CD4-positive, alpha-beta memory T cell (primary cell): ENCODE measurements at regions not wholly inside any gene's neighbourhood (a gene's known extent, or its start where the extent isn't known, plus 50 kb on each side); places are given as distances from the start of the nearest gene placed in this dataset.
"Not testable (repeated sequence)": the region's sequence is repeated elsewhere in the genome, so short reads cannot be mapped to it uniquely, and the experiment has no call there.

ENCODE experiments used
- CTCF ChIA-PET: fragments of 350-600 bp; sonication (Branson Sonifier 250); formaldehyde crosslinking; loops from one replicate; lab custom pipeline; 2021; ENCODE audit warnings: inconsistent platforms; ENCODE audit not compliant: partially characterized antibody; lab: Charles Lee
- POLR2A ChIA-PET: fragments of 350-600 bp; sonication (Branson Sonifier 250); formaldehyde crosslinking; loops from one replicate; lab custom pipeline; 2021; ENCODE audit not compliant: partially characterized antibody; lab: Charles Lee
- DNase-seq, 5 donors: peaks; one replicate each; pipeline versions ENCODE4 v3.0.0 to v3.0.0-alpha.2; 2020 to 2022; ENCODE audit warnings: mixed read lengths in 1 of 5
- H3K27ac ChIP-seq: one replicate; pipeline ENCODE4 v1.7.0; 2013; ENCODE audit warnings: low read depth, low read length
- H3K27me3 ChIP-seq: 2 replicates; pipeline ENCODE4 v1.7.0; 2013; ENCODE audit warnings: mild to moderate bottlenecking, low read length, moderate library complexity; ENCODE audit not compliant: insufficient read depth
- H3K36me3 ChIP-seq: 2 replicates; pipeline ENCODE4 v1.7.0; 2013; ENCODE audit warnings: mild to moderate bottlenecking, low read length, moderate library complexity; ENCODE audit not compliant: insufficient read depth
- H3K4me1 ChIP-seq: 2 replicates; pipeline ENCODE4 v1.7.0; 2013; ENCODE audit warnings: mild to moderate bottlenecking, low read length, moderate library complexity; ENCODE audit not compliant: insufficient read depth
- H3K4me3 ChIP-seq, 2 donors: one replicate each; pipeline ENCODE4 v1.7.0; 2013; ENCODE audit warnings: low read length in 2 of 2, mild to moderate bottlenecking in 1 of 2
- H3K9me3 ChIP-seq, 2 donors: one replicate each; pipeline ENCODE4 v1.7.0; 2013; ENCODE audit warnings: low read length in 2 of 2, control low read depth in 1 of 2; ENCODE audit not compliant: control insufficient read depth in 1 of 2
- H3K27ac Mint-ChIP-seq, 7 donors: one replicate each; pipeline ENCODE4 v1.8.0; 2020 to 2021; ENCODE audit warnings: mixed read lengths in 7 of 7, mild to moderate bottlenecking in 6 of 7, inconsistent platforms in 3 of 7, moderate library complexity in 3 of 7
- H3K27me3 Mint-ChIP-seq, 2 donors: one replicate each; pipeline ENCODE4 v1.8.0; 2020 to 2021; ENCODE audit warnings: mixed read lengths in 2 of 2
- H3K36me3 Mint-ChIP-seq, 2 donors: one replicate each; pipeline ENCODE4 v1.8.0; 2020 to 2021; ENCODE audit warnings: mixed read lengths in 2 of 2, inconsistent platforms in 1 of 2, mild to moderate bottlenecking in 1 of 2
- H3K4me1 Mint-ChIP-seq, 4 donors: one replicate each; pipeline ENCODE4 v1.8.0; 2020 to 2021; ENCODE audit warnings: mixed read lengths in 4 of 4, mild to moderate bottlenecking in 1 of 4
- H3K4me3 Mint-ChIP-seq, 8 donors: one replicate each; pipeline ENCODE4 v1.8.0; 2020 to 2021; ENCODE audit warnings: mixed read lengths in 8 of 8, mild to moderate bottlenecking in 7 of 8, moderate library complexity in 6 of 8, inconsistent platforms in 3 of 8
- H3K9me3 Mint-ChIP-seq, 8 donors: one replicate each; pipeline ENCODE4 v1.8.0; 2020 to 2021; ENCODE audit warnings: mixed read lengths in 8 of 8, mild to moderate bottlenecking in 5 of 8, inconsistent platforms in 3 of 8, moderate library complexity in 1 of 8
- intact Hi-C: fragments of 100-400 bp; cut with micrococcal nuclease; formaldehyde crosslinking; loops from one replicate; pipeline ENCODE4 v1.15.1; 2023

DNA sequence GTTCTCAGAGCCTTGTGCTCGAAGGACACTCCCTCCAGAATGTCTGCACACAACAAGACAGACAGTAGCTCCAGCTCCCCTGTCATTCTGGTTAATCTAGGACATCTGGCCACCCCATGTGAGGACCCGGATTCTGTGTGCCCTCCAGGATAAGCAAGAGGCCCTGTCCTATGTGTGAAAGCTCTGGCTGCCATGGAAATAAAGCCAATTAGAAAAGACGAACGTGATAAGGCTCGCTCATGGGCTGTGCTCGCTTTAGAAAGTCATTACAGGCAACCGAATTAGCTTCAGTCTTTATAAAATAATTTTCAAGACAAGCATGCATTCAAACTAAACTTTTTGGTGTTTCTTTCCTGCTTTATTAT is 263.4 kb downstream of the INHBA start:
- H3K4me3 Mint-ChIP-seq = no peak overlapping the region
- intact Hi-C loops = no loop called here
- H3K36me3 Mint-ChIP-seq = no peaks in the 10 kb centered on the region
- ChIA-PET POLR2A (no interaction called here), CTCF (no interaction called here)
- no peaks in the 10 kb centered on the region for H3K27me3 Mint-ChIP-seq
- no peak overlapping the region for H3K4me3 ChIP-seq
- no peaks in the 10 kb centered on the region for H3K36me3 ChIP-seq
- H3K4me1 Mint-ChIP-seq = no peaks in the 10 kb centered on the region
- H3K9me3 Mint-ChIP-seq = peaks cover 3 to 27% (median 11%) of the 10 kb centered on the region in 8 donors
- H3K27ac Mint-ChIP-seq = no peak overlapping the region
- H3K27ac ChIP-seq = no peak overlapping the region
- H3K9me3 ChIP-seq = no peaks in the 10 kb centered on the region
- H3K4me1 ChIP-seq = no peaks in the 10 kb centered on the region
- no peaks in the 10 kb centered on the region for H3K27me3 ChIP-seq
- no peak for DNase-seq

- H3K9me3 ChIP-seq = no peaks in the 10 kb centered on the region
- no peak for DNase-seq
- POLR2A ChIA-PET = no interaction called here
- Mint-ChIP-seq H3K4me3 (no peak overlapping the region), H3K27me3 (no peaks in the 10 kb centered on the region), H3K9me3 (peaks cover 3 to 30% (median 12%) of the 10 kb centered on the region in 8 donors), H3K27ac (no peak overlapping the region), H3K4me1 (no peaks in the 10 kb centered on the region), H3K36me3 (no peaks in the 10 kb centered on the region)
- H3K27me3 ChIP-seq = no peaks in the 10 kb centered on the region
- no peak overlapping the region for H3K4me3 ChIP-seq
- H3K36me3 ChIP-seq = no peaks in the 10 kb centered on the region
- no peaks in the 10 kb centered on the region for H3K4me1 ChIP-seq
- CTCF ChIA-PET = no interaction called here
- intact Hi-C loops = no loop called here
- H3K27ac ChIP-seq = no peak overlapping the region
Observed at GRCh38 chr7:41438705-41439514, 264.0 kb downstream of the INHBA start.

GRCh38 chr7:41437257-41438196 is 265.4 kb downstream of the INHBA start:
- H3K9me3 ChIP-seq = no peaks in the 10 kb centered on the region
- H3K9me3 Mint-ChIP-seq = peaks cover 0 to 30% (median 10%) of the 10 kb centered on the region in 8 donors
- H3K27ac ChIP-seq = no peak overlapping the region
- ChIA-PET CTCF (no interaction called here), POLR2A (no interaction called here)
- intact Hi-C loops = no loop called here
- no peak overlapping the region for H3K27ac Mint-ChIP-seq
- H3K4me3 Mint-ChIP-seq = no peak overlapping the region
- H3K4me1 Mint-ChIP-seq = no peaks in the 10 kb centered on the region
- H3K36me3 Mint-ChIP-seq = no peaks in the 10 kb centered on the region
- H3K4me3 ChIP-seq = no peak overlapping the region
- no peaks in the 10 kb centered on the region for H3K36me3 ChIP-seq
- no peak for DNase-seq
- H3K27me3 Mint-ChIP-seq = no peaks in the 10 kb centered on the region
- H3K4me1 ChIP-seq = no peaks in the 10 kb centered on the region
- H3K27me3 ChIP-seq = no peaks in the 10 kb centered on the region

- no peaks in the 10 kb centered on the region for H3K4me1 Mint-ChIP-seq
- Histone ChIP-seq H3K9me3 (peaks cover 0 to 3% of the 10 kb centered on the region in 2 donors), H3K4me3 (no peak overlapping the region), H3K4me1 (no peaks in the 10 kb centered on the region), H3K27me3 (no peaks in the 10 kb centered on the region), H3K27ac (no peak overlapping the region), H3K36me3 (no peaks in the 10 kb centered on the region)
- no peaks in the 10 kb centered on the region for H3K36me3 Mint-ChIP-seq
- intact Hi-C loops = no loop called here
- ChIA-PET POLR2A (no interaction called here), CTCF (no interaction called here)
- H3K27ac Mint-ChIP-seq = no peak overlapping the region
- DNase-seq = no peak
- H3K9me3 Mint-ChIP-seq = peaks cover 2 to 30% (median 11%) of the 10 kb centered on the region in 8 donors
- H3K27me3 Mint-ChIP-seq = no peaks in the 10 kb centered on the region
- H3K4me3 Mint-ChIP-seq = no peak overlapping the region
Observed at GRCh38 chr7:41436139-41436538, 266.8 kb downstream of the INHBA start.

- H3K27ac Mint-ChIP-seq, H3K27me3 Mint-ChIP-seq, H3K9me3 ChIP-seq, H3K4me1 ChIP-seq, H3K27me3 ChIP-seq, DNase-seq, intact Hi-C loops, H3K4me3 Mint-ChIP-seq, CTCF ChIA-PET, H3K27ac ChIP-seq, POLR2A ChIA-PET, H3K36me3 Mint-ChIP-seq, H3K4me1 Mint-ChIP-seq, H3K36me3 ChIP-seq, H3K4me3 ChIP-seq: not testable (repeated sequence)
- peaks cover 5 to 23% (median 13%) of the 10 kb centered on the region in 8 donors for H3K9me3 Mint-ChIP-seq
Observed at GRCh38 chr7:41435020-41435419, 267.9 kb downstream of the INHBA start.

DNA sequence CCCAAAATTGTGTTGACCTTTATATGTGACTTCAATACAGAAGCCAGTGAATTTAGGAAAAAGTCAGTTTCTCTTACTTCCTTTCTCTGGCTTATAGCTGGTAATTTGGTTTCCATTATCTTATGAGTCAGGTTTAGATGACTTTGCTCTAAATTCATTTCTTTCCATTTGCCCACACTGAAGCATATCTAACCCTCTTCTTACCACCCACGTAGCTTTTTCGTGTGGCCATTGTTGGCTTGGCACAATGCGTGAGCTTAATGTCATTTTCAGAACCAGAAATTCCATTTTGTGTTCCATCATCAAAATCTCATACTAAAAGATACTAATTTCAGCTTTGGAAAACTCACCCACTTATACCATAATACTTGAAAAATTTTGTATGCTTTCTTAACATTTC is 271.2 kb downstream of the INHBA start:
- H3K4me3 ChIP-seq = no peak overlapping the region
- POLR2A ChIA-PET = no interaction called here
- peaks cover 5 to 21% (median 13%) of the 10 kb centered on the region in 8 donors for H3K9me3 Mint-ChIP-seq
- intact Hi-C loops = no loop called here
- peaks cover 0 to 3% of the 10 kb centered on the region in 2 donors for H3K9me3 ChIP-seq
- CTCF ChIA-PET = no interaction called here
- no peaks in the 10 kb centered on the region for H3K4me1 Mint-ChIP-seq
- no peak for DNase-seq
- H3K4me1 ChIP-seq = no peaks in the 10 kb centered on the region
- H3K36me3 ChIP-seq = no peaks in the 10 kb centered on the region
- no peaks in the 10 kb centered on the region for H3K27me3 ChIP-seq
- no peak overlapping the region for H3K27ac Mint-ChIP-seq
- no peaks in the 10 kb centered on the region for H3K36me3 Mint-ChIP-seq
- no peak overlapping the region for H3K27ac ChIP-seq
- H3K27me3 Mint-ChIP-seq = no peaks in the 10 kb centered on the region
- no peak overlapping the region for H3K4me3 Mint-ChIP-seq

DNA sequence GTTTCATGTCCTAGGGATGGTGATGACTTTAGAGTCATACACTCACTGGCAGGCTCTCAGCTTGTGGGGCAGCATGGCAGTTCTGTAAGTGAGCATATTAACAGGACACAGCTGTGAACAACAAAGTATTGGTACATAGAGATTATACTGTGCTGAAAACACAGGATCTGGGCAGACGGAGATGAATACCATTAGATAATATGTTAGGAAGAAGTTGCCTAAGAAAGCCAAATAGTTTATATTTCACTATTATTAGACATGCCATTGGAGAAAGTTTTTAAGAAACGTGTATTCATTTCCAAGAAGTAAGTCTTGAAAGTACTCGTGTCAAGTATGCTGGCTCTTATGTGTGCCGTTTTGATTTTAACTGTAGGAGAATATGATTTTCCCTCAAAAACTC is 274.5 kb downstream of the INHBA start:
- no peaks in the 10 kb centered on the region for H3K4me1 ChIP-seq
- H3K4me3 Mint-ChIP-seq = no peak overlapping the region
- intact Hi-C loops = no loop called here
- POLR2A ChIA-PET = no interaction called here
- H3K4me1 Mint-ChIP-seq = no peaks in the 10 kb centered on the region
- no peaks in the 10 kb centered on the region for H3K27me3 ChIP-seq
- H3K36me3 Mint-ChIP-seq = no peaks in the 10 kb centered on the region
- H3K36me3 ChIP-seq = no peaks in the 10 kb centered on the region
- peaks cover 0 to 3% of the 10 kb centered on the region in 2 donors for H3K9me3 ChIP-seq
- no peaks in the 10 kb centered on the region for H3K27me3 Mint-ChIP-seq
- no peak overlapping the region for H3K4me3 ChIP-seq
- CTCF ChIA-PET = no interaction called here
- no peak overlapping the region for H3K27ac ChIP-seq
- peaks cover 0 to 13% (median 6%) of the 10 kb centered on the region in 8 donors for H3K9me3 Mint-ChIP-seq
- H3K27ac Mint-ChIP-seq = no peak overlapping the region
- DNase-seq = no peak
